Right atrium auricular region (tissue), 2 donors: ENCODE measurements at regions not wholly inside any gene's neighbourhood (a gene's known extent, or its start where the extent isn't known, plus 50 kb on each side); places are given as distances from the start of the nearest gene placed in this dataset.

Source experiments
- DNase-seq: peaks from one replicate; pipeline ENCODE4 v3.0.0-alpha.2; 2019; ENCODE audit warnings: low spot score
- H3K27ac ChIP-seq, 2 donors: fragments of 200-600 bp; sonication (generic); 1 replicate in 1 of 2; 2 replicates in 1 of 2; pipeline ENCODE4 v1.5.1; 2016 to 2019
- H3K27me3 ChIP-seq, 2 donors: fragments of 200-600 bp; sonication (generic); one replicate each; pipeline versions ENCODE4 v1.5.1 to v1.6.0; 2017 to 2019
- H3K36me3 ChIP-seq: fragments of 200-600 bp; sonication (generic); one replicate; pipeline ENCODE4 v1.5.1; 2016
- H3K4me1 ChIP-seq, 2 donors: fragments of 200-600 bp; sonication (generic); one replicate each; pipeline versions ENCODE4 v1.5.1 to v1.6.0; 2017 to 2019
- H3K4me3 ChIP-seq, 2 donors: fragments of 200-600 bp; sonication (generic); 1 replicate in 1 of 2; 2 replicates in 1 of 2; pipeline ENCODE4 v1.5.1; 2017 to 2019; ENCODE audit warnings: mild to moderate bottlenecking in 1 of 2, moderate library complexity in 1 of 2
- H3K9me3 ChIP-seq, 2 donors: fragments of 200-600 bp; sonication (generic); one replicate each; pipeline ENCODE4 v1.5.1; 2019
- CTCF ChIP-seq, 2 donors: fragments of 200-600 bp; sonication (generic); IDR thresholded peaks; one replicate each; pipeline ENCODE4 v1.5.1; 2019; ENCODE audit warnings: antibody characterized with exemption in 2 of 2

- Histone ChIP-seq H3K27me3 (no peaks in the 10 kb centered on the region), H3K4me1 (peaks cover 0 to 6% of the 10 kb centered on the region in 2 donors), H3K4me3 (no peak overlapping the region), H3K9me3 (no peaks in the 10 kb centered on the region), H3K27ac (no peak overlapping the region), H3K36me3 (no peaks in the 10 kb centered on the region)
- DNase-seq: no peak
- no peak for TF ChIP-seq CTCF (IDR thresholded peaks at IDR 0.05)
Measured at GRCh38 chr2:9747396-9747795, 95.9 kb upstream of the TAF1B start.

DNA sequence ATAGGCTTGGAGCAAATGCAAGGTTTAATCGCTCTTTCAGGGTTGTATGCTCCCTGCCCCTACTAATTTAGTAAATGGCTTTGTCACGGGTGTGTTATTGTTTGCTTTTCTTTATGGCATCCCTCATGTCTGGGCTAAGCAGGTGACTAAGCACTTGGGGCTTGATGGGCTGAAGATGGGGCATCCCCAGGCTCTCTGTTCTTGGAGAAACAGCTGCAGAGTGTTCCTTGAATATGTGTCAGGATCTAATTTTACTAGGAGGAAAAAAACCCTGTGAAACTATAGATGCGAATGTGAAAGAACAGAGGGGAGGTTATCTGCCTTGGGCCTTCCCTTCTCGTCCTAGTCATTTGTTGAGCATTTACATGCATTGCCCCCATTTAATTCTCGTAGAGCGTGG is 94.7 kb upstream of the TAF1B start:
- no peak for TF ChIP-seq CTCF (IDR thresholded peaks at IDR 0.05)

DNA sequence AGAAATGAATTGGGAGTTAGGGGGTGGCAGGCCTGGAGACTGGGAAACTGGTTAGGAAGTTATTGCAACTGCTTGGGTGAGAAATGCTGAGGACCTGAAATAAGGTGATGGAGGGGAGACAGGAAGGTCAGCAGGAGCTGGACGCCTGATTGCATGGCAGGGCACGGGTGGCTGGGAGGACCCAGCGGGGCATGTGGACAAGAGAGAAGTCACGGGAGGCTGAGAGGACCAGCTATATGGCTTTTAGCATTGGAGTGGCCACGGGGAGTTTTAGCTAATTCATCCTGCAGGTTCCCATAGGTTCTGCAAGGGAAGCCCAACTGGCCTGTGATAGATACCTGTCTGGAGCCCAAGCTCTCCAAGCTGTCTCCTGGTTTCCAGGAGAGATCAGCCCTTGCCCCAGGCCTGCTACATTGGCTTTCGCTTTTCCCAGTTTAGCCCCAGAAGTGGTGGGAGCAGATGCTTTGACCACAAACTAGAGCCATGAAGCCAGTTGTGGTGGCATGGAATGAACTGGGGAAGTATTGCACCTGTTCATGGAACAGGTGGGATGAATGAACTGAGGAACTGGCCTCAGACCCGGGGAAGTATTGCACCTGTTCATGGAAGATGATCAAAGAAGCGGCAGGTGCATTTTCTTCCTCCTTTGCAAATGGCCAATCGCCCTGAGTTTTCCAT is 93.6 kb upstream of the TAF1B start:
- TF ChIP-seq CTCF (IDR thresholded peaks at IDR 0.05): no peak
- H3K36me3 ChIP-seq: no peaks in the 10 kb centered on the region
- no peak overlapping the region for H3K27ac ChIP-seq
- no peaks in the 10 kb centered on the region for H3K27me3 ChIP-seq
- no peaks in the 10 kb centered on the region for H3K9me3 ChIP-seq
- no peak for DNase-seq
- H3K4me1 ChIP-seq: peaks cover 0 to 25% of the 10 kb centered on the region in 2 donors
- H3K4me3 ChIP-seq: no peak overlapping the region

More for the DNA sequence above, 94.7 kb upstream of the TAF1B start:
- Histone ChIP-seq H3K4me1 (peaks cover 0 to 18% of the 10 kb centered on the region in 2 donors), H3K27ac (no peak overlapping the region), H3K36me3 (no peaks in the 10 kb centered on the region), H3K9me3 (no peaks in the 10 kb centered on the region), H3K4me3 (no peak overlapping the region), H3K27me3 (no peaks in the 10 kb centered on the region)
- DNase-seq: no peak

GRCh38 chr2:9750224-9751215 is 92.8 kb upstream of the TAF1B start:
- peaks cover 0 to 25% of the 10 kb centered on the region in 2 donors for H3K4me1 ChIP-seq
- H3K4me3 ChIP-seq: no peak overlapping the region
- H3K36me3 ChIP-seq: no peaks in the 10 kb centered on the region
- no peak for TF ChIP-seq CTCF (IDR thresholded peaks at IDR 0.05)
- H3K27me3 ChIP-seq: no peaks in the 10 kb centered on the region
- no peak for DNase-seq
- H3K9me3 ChIP-seq: no peaks in the 10 kb centered on the region
- no peak overlapping the region for H3K27ac ChIP-seq

- Histone ChIP-seq H3K36me3 (no peaks in the 10 kb centered on the region), H3K27me3 (no peaks in the 10 kb centered on the region), H3K4me3 (no peak overlapping the region), H3K9me3 (no peaks in the 10 kb centered on the region), H3K4me1 (peaks cover 0 to 26% of the 10 kb centered on the region in 2 donors), H3K27ac (no peak overlapping the region)
- no peak for TF ChIP-seq CTCF (IDR thresholded peaks at IDR 0.05)
- no peak for DNase-seq
Measured at GRCh38 chr2:9751831-9752230, 91.4 kb upstream of the TAF1B start.
